Omental fat pad (tissue), 3 donors: ENCODE measurements at regions not wholly inside any gene's neighbourhood (a gene's known extent, or its start where the extent isn't known, plus 50 kb on each side); places are given as distances from the start of the nearest gene placed in this dataset.

ENCODE experiments used
- ATAC-seq: fragments of 150-250 bp; one replicate; pipeline ENCODE4 v1.9.1; 2016; ENCODE audit warnings: mild to moderate bottlenecking, moderate library complexity; ENCODE audit not compliant: low FRiP score
- DNase-seq: peaks from one replicate; pipeline ENCODE4 v3.0.0-alpha.2; 2019; ENCODE audit warnings: low spot score
- CTCF ChIP-seq, 3 donors: fragments of 450-650 bp; IDR thresholded peaks; one replicate each; pipeline ENCODE4 v1.5.1; 2016 to 2017; ENCODE audit warnings: antibody characterized with exemption in 3 of 3, mild to moderate bottlenecking in 3 of 3, moderate library complexity in 2 of 3

DNA sequence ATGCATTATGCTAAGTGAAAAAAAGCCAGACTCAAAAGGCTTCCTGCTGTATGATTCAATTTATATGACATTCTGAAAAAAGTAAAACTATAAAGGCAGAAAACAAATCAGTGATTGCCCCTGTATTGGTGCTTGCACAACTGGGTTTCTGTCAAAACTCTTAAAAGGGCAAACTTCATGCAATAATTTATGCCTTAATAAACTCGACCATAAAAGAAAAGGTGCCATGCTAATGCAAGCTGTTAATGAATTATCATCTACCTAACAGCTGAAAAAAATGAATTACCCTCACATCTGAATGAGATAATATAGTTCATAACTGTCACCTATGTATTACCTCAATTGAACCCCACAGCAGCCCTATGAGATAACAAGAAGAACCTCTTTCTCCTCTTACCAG lies 120.8 kb upstream of the ATP1A1 start:
- DNase-seq (no peak), ATAC-seq (no peak)
- TF ChIP-seq CTCF (IDR thresholded peaks at IDR 0.05) = no peak

DNA sequence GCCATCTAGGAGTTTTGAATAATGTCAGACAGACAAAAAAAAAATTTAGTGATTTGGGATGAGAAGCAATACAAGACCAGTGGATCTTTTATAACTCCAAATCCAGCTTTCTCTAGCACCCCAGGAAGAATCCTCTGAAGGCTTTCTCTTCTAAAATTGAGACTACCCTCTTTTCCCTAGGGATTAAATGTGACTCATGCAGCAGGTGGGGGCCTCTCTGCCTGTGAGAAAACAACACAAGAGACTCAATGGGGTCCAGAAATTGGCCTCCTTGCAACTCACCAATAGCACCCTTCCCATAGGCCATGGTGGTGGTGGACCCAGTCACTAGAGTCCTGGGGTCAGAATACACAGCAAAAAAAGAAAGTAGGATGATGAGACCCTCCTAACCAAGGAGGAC lies 120.3 kb upstream of the ATP1A1 start:
- ATAC-seq (no peak), DNase-seq (no peak)
- TF ChIP-seq CTCF (IDR thresholded peaks at IDR 0.05) = no peak

GRCh38 chr1:116253566-116254382 lies 119.3 kb upstream of the ATP1A1 start:
- DNase-seq (no peak), ATAC-seq (no peak)
- no peak for TF ChIP-seq CTCF (IDR thresholded peaks at IDR 0.05)

- no peak for ATAC-seq
Observed at GRCh38 chr1:116254776-116255175, 118.3 kb upstream of the ATP1A1 start.

GRCh38 chr1:116255486-116256285 lies 117.4 kb upstream of the ATP1A1 start:
- DNase-seq (no peak), ATAC-seq (no peak)
- no peak for TF ChIP-seq CTCF (IDR thresholded peaks at IDR 0.05)

More at GRCh38 chr1:116254776-116255175, 118.3 kb upstream of the ATP1A1 start:
- no peak for TF ChIP-seq CTCF (IDR thresholded peaks at IDR 0.05)
- DNase-seq = no peak

- ATAC-seq (no peak), DNase-seq (no peak)
- no peak for TF ChIP-seq CTCF (IDR thresholded peaks at IDR 0.05)
Observed at GRCh38 chr1:116256286-116256649, 116.8 kb upstream of the ATP1A1 start.
